ENCODE measurements at regions not wholly inside any gene's neighbourhood (a gene's known extent, or its start where the extent isn't known, plus 50 kb on each side); places are given as distances from the start of the nearest gene placed in this dataset.

DNA sequence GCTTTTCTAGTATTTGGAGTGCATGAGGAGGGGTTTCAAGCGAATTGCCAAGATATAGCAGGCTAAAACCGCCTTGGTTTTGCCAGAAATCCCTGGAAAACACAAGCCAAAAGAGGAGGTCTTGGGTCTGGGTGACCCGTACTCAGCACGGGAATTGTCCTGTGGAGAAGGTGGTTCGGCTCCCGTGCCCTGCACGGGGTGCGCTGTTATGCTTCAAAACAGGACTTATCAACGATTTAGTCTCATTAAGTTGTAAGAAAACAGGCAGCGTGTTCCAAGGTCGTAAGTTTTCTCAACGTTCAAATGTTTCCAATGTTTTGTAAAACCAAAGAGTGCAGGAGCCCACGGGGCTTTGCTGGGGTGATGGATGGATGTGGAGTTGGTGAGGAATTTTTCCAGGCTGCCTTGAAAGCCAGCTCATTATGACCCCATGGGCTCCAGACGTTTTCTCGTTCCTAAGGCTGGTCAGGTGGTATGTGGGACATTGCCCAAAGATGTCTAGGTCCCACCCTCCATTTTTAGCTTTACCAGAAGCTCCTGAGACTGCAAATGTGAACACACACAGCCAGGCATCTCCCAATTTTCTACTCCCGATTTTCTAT is 75.4 kb upstream of the CLDN14 start:
- DNase-seq: no peak

DNA sequence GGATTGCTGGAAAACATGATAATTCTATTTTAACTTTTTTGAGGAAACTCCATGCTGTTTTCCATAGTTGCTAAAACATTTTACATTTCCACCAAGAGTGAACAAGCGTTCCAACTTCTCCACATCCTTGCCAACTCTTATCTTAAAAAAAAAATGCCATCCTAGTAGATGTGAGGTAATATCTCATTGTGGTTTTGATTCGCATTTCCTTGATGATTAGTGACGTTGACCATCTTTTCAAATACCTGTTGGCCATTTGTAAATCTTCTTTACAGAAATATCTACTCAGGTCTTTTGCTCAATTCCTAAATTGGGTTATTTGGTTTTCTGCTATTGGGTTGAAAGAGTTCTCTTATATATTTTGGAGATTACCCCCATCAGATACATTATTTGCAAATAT is 77.4 kb upstream of the CLDN14 start:
- DNase-seq: no peak

DNA sequence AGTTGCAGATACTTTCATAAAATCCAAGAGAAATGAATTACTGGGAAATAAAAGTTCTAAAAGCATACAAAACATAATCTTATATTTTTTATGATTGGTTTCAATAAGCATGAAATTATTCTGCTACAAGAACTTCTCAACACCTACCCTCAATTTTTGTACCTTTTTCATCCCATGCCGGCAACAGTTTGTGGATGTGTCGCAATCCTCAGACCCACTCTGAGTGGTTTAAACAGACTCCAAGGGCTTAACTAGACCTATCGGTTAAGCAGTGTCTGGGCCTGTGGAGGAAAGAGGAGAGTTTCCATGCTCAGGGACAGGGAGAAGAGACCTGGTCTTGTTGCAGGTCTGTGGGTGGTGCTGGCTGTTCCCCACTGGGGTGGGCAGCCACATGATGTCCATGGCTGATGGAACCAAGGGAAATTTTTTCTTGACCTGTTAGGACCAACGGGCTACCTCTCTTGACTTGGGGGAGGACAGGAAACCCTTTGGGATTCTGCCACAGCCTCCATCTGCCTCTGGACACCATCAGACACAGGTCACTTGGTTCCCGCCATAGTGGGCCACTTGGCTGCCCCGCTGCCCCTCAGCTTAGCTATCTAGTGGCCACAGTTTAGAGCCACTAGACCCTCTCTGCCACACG is 81.1 kb upstream of the CLDN14 start:
- no peak for DNase-seq

DNA sequence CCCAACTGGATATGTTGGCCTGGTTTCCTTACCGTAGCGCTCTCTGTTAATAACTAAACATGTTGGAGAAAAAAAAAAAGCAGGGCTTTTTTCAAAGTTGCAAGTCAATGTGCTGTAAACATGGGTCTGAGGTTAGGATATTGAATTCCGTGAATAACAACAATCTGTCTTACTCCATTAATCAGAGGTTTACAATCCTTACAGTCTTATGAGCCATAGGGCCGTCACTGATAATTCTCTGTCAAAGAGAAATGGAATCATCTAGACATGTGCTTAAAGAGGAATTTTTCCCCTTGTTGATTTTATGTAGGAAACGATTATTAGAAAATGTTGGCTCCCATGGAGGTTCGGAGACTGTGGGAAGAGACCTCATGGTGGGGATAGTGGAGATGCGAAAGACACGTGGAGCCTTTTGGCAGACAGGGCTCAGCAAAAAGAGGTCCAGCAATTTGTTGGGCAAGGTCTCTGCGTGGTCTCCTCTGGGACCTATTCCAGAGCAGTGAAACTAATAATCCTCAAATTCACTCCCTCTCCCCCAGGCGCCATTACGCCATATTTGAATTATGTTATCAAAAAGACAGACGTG is 83.5 kb upstream of the CLDN14 start:
- no peak for DNase-seq

DNA sequence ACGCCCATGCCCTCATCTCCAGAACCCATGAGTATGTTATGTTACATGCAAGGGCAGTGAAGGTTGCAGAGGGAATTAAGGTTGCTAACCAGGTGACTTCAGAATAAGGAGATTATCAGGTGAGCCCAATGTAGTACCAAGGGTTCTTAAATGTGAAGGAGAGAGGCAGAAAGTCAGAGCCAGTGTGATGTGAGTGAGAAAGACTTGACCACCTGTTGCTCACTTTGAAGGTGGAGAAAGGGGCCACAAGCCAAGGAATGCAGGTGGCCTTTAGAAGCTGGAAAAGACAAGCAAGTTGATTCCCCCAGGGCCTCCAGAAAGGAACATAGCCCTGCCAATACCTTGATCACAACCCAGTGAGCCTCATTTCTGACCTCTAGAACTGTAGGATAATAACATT is 84.7 kb upstream of the CLDN14 start:
- no peak for DNase-seq

DNA sequence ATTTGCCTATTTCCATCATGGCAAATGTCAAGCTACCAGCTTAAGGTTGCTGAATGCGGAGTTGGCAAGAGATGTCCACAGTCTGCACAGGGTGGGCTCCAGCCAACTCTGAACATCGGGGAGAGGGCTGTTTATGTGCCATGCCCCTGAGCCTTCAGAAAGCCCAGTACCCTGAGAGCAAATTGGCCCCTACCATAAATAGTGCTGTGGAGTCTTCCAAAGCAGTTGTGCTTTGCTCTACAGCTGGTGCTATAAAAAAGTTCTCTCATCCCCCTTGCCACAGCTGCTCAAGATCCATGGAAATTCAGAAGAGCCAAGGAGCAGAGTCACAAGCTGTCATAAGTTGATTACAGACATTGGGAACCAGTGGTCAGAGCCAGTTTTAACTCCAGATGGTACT is 85.6 kb upstream of the CLDN14 start:
- no peak for DNase-seq

DNA sequence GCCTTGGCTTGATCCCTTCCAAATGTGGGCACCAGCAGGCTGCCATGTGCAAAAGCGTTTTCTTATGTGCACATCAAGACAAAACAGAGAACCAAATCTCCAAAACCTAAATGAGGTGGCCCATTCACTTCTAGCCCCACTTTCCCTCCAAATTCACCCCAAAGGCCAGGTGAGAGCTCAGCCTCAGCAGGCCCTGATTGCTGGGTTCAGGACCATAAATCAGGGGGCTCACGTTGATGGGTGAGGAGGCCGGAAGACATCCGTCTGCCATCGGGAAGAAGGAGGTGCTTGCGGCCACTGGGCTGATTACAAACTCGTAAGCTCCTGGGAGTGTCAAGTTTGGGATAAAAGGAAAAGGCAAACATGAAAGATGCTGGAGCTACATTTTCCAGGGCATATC is 86.7 kb upstream of the CLDN14 start:
- no peak for DNase-seq

DNA sequence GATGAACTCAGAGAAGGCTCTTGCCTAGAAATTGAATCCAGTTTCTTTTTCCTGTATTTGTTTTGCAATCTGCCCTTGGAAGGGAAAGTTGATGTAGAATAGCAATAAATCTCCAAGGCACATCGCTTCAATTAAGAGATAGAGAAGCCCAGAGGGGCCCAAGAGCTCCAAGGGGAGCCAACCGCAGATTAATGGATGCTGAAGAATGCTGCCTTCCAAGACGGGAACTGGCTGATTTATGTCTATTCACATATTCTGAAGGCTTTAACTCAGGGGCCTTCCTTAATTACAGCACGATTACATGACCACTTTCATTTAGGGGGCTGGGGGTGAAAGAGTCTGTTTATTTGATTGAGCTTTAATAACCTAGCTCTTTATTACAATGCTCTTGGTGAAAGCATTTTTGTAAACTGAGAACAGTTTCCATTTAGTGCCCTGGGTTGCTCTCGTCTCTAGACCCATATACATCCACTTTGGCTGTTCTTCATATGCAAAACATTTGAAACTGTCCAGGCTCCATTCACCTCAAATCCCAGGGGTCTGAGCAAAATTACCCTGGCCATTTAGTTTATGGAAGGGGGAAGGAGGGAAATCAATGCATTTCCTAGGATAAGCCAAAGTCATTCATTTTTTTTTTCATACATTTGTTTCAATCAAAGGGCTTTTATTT is 87.4 kb upstream of the CLDN14 start:
- no peak for DNase-seq

DNA sequence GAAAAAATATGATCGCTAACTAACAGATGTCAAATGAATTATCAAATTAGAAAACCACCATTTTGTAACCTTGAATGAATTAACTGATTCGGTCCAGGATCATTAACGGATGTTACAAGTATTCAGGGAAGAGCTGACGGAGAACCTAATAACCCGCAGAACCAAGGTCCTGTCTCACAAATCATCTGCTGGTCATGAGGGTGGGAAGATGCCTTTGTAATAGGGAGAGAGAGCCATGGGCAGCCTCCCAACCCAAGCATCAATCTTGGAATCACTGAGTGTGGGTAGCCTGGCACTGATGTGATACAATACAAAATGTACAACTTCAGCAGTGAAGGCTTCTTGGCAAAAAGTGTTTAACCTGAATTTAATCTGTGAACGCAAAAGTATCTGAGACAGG is 89.6 kb upstream of the CLDN14 start:
- DNase-seq: no peak

DNA sequence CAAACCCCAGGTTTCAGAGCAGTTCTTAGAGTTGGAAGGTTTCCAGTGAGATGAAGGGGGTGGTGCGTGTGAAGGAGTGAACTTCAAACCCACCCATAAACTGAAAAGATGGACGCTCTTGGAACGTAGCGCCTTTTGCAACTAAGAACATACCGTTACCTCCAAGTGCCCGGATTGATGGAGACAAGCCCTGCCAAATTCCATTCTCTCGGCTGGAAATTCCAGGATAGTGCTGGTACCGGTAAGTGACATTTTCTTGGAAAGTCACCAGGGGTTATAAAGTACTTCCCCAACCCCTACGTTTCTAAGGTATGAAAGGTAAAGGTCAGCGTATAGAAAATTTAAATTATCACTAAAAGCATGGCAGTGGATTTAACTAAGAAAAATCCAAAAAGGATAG is 91.6 kb upstream of the CLDN14 start:
- no peak for DNase-seq

DNA sequence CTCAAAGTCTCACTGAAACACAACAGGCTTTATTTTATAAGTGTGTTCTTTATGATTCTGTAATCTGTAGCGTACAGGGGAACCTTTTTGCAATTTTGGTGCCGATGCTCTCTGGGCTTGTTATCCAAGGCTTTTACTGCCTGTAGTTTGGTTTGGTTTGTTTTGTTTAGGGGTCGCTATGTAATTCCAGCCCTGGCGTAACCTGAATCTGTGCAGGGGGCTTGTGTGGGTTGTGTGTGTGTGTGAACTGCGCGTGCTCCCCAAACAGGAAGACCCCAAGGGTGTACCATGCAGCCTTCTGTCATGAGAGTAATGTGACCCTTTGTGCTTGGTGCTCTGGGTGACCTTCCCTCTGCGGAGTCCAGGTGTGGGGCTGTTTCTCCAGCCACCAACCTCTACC is 92.1 kb upstream of the CLDN14 start:
- DNase-seq: no peak

DNA sequence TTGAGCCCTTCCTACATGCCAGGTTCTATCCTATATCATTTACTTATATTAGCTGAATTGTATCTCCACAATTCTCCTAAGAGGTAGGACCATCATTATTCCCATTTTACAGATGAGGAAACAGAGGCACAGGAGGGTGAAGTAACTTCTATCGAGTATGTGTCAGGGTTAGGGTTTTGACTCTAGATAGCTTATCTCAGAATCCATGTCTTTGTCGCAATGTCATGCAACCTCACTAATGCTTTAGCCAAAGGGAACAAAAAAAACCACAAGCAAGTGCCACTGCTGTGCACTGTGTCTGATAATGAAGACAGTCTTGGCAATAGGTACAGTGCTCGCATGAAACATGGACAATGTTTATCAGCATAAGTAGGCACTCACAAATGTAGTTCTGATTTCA is 95.4 kb upstream of the CLDN14 start:
- DNase-seq: no peak

DNA sequence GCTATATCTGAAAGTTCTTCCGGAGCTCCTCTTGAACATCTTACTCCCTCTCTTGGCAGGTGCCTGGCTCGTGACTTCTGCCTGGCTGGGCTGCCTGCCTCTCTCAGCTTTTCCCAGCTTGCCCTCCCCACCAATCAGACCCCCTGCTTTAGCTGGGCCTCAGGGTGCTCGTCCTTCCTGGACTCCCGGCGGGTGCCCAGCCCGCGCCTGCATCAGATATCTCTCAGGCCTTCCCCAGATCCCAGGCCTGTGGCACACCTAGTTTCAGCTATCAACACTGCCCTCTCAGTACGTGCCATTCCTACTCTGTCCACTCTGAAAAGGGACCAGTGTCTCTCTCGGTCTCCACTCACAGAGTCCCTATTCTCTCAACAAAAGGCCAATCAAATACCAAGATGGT is 96.5 kb upstream of the CLDN14 start:
- no peak for DNase-seq

DNA sequence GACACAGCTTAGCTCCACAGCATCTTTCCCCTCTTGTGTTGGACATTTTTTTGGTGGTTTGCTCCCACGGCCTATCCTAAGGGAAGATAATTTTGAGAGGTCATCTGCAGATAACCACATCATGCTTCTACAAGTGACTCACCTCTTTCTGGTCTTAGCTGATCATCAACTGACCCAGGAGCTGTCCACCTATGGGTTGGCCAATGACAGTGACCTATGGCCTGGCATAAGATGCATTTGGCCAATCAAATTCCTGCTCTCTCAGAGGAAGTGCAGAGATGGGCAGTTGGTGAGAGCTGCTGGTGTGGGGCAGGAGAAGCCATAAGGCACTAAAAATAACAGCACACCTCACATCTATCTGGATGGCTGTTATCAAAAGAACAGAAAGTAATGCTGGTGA is 100.0 kb upstream of the CLDN14 start:
- DNase-seq: no peak

DNA sequence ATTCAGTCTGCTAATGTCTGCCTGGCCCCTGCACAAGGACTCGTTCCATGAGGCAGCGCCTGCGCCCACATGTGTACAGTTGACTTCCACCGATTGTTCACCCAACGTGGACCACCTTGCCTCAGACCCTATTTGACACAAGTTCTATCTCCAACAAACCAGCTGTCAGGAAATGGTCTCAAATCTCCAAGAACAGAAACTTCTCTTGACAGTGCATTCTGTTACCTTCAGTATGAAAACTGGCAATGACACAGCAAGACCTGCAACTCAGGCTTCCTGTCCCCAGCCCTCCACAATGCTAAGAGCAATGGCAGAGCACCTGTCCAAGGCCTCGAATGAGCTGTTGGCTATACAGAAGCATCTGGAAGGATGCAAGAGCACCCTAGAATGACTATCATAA is 102.3 kb upstream of the CLDN14 start:
- DNase-seq: no peak

DNA sequence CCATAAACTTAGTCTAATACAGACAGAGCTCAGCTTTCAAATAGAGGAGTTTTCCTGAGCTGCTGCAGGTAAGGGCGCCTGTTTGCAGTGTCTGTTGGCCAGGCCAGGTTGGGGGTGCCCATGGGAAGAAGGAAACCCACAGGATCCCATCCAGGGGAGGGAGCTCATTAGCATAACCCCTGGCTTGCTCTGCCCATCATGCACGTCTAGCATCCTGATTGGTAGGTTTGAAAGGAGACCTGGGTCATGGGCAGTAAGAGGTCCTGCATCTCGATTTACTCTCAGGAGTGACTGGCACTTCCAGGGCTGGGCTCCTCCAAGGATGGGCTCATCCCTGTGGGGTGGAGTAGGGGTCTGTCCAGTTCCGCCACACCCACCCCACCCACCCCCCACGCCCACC is 103.7 kb upstream of the CLDN14 start:
- DNase-seq: no peak

DNA sequence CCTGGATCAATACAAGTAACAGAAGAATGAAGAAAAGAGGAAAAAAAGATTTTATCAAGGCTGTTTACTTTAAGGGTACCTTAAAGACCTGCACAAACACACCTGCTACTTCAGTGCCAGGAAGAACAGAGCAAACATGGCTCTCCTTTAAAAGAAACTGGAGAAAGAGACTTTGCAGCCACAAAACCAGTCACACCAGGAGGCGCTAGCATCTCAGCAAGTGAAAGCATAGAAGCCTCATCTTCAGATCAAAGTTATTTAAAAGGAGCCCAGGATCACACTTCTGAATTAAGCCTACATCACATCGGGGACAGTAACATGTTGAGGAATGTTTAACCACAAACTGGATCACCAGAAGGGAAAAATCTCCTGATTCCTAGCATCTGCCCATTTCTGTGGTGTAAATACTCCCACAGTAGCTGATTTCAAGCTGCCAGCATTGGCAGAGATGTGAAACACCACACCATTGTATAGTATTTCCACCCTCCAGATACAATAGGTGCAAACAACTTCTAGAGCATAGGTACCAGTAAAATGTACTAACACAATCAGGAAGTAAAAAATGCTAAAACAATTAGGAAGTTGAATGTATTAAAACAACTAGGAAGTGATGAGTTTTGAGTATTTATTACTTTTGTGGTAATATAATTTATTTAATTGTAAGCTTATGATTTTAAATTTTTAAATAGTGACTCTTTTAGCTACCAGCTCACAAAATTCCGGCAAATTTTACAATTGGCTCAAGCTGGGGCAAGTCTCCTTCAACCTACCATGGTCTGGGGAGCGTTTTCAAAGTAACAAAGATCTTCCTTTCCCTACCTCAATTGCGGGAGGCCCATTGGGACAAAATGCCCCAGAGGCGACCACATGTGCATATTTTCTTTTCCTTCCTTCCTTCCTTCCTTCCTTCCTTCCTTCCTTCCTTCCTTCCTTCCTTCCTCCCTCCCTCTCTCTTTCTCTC is 105.3 kb upstream of the CLDN14 start:
- no peak for DNase-seq

DNA sequence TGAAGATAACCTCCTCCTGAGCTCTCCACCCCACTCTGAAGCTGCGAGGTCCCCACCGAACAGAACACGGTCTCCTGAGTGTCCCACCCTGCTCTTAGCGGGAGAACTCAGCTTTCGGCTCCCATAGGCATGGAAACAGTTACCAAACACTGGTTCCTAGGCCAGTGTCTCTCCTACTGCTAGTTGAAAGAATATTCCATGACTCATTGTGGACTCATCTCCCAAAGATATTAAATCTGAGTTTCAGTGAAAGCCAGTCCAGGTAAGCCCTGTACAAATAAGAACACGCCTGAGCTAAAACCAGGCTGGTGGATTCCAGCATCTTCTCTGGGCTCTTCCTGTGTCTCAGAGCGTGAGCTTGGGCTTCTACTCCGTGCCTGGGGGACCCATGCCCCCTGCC is 107.5 kb upstream of the CLDN14 start:
- no peak for DNase-seq

DNA sequence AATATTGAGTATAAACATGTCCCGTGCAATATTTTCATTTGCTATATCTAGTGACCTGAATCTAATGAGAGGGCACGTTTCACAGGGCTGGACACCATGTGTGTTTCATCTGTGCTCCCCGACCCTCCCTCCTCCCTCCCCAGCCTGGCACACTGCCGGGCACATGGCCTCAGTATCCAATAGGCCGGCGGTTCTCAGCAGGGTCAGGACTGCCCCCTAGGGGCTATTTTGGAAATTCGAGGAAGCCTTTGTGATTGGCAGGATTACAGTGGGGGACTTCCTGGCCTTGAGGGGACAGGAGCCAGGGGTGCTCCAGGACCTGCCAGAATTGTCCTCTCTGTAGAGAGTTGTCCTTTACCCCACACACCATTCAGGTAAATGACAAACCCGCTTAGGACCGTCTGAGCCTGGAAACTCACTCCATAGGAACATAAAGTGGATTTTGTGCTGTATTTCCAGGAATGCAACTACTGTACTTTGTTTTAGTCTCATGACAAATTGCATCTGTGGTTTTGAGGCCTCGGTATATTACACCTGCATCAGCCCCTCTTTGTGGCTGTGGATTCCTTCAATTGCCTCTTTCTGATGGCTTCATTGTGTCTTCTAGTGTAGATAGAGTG is 109.5 kb upstream of the SIM2 start:
- DNase-seq: no peak

DNA sequence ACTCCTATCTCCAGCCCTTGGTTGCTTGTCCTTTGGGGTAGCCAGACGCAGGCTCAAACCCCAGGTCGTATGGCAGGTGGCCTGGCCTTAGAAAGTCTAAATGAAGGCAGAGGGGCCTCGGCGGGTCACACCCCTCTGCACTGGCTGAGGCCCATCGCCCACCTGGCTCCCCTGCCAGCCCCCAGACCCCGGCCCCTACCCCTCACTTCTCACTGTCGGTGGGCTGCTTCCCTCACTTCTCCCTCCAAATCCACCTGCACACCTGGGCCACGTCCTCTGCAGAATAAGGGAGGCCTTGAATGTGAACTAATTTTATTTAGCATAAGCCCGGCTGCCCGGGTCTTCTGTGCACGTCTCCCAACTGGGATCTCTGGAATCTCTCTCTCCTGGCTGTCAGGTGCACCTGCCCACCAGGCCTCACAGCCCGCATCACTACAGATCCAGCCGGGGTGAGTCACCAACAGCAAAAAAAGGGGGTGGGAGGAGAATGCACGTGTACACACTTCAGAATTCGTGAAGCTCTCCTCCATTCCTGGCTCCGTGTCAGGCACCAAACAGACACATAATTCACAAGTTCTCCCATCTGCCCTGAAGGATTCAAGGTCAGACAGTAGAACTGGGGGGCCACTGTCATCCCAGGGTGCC is 107.5 kb upstream of the SIM2 start:
- DNase-seq: no peak

DNA sequence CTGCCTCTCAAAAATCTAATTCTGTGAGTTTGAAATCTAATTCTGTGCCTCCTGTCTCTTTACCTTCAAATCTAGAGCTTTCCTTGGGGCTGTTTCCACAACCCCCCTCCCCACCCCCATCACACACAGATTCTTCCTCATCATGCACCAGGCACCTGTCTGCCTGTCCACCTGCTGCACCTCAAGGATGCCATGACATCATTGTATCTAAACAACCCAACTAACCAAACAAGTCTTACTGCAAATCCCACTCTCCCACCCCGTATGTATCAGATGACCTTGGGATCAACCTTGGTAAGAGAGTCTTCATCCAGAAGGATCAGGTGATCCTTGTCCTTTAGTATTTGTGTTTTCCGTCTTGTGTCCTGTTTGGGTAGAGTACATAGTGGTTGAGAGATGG is 102.7 kb upstream of the SIM2 start:
- DNase-seq: peak; percentile 5

DNA sequence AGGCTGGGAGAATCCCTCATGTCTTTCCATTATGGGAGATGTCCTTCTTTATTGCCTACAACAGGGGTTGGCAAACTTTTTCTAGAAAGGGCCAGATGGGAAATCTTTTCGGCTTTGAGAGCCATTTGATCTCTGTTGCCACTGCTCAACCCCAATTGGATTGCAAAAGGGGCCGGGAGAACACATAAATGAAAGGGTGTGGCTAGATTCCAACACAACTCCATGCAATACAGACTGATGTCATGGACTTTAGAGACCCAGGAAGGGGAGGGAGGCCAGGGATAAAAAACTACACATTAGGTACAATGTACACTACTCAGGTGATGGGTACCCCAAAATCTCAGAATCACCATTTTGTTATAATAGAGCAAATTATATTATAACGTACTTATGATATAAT is 97.6 kb upstream of the SIM2 start:
- DNase-seq: no peak
